Activated T-cell treated with anti-CD3 and anti-CD28 coated beads, Interleukin-2, amount 50 U/mL, for 1 hour (primary cell): ENCODE measurements at regions not wholly inside any gene's neighbourhood (a gene's known extent, or its start where the extent isn't known, plus 50 kb on each side); places are given as distances from the start of the nearest gene placed in this dataset.

Experiments used
- DNase-seq: peaks from one replicate; pipeline ENCODE4 v3.0.0-alpha.2; 2020

DNA sequence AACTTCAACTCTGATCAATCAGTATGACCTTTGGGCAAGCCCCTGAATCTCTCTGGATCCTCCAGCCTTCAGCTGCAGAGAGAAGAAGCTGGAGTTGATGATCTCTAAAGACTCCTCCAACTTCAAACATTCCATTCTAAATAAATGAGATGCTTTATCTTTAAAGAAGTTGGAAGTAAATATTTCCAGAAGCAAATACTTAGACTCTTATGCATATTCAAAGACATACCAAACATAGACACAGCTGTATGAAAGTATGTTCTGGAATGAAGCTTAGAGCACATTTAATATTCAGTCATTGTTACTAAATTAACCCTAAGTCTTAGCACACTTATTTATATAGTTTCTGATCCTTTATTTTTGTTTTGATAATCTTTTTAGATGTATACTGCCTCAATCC lies 77.6 kb upstream of the ACP3 start:
- no peak for DNase-seq

DNA sequence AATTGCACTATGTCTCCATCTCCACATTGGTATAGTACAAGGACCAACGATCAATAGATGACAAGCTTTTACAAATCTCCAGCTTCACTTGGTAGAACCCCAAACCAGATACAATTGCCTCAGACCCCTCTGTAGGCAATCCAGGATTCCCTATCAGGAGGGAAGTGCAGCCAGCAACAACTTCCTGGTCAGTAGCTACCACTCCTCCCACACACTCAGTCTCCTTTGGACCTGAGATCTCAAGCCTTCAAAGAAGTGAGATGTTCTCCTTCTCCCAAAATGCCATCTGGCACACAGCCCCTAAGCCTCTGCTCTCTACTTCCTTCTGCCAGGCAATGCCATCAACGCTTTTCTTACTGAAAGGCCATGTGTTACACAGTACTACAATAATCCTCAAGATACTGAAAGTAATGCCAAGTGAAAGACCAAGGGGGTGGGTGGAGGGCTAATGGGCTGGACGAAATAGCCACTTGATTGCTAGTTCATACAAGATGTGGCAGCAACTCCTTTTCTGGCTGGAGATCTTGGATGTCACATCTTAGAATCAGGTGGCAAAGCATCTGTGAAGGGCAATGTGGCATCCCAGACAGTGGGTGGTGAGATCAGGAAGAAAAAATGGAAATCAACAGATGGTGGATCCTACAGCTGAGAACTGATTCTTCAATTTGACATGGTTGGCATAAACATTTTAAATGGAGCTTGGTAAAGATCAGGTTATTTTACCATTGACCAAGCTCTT lies 75.3 kb upstream of the ACP3 start:
- DNase-seq, result no peak

DNA sequence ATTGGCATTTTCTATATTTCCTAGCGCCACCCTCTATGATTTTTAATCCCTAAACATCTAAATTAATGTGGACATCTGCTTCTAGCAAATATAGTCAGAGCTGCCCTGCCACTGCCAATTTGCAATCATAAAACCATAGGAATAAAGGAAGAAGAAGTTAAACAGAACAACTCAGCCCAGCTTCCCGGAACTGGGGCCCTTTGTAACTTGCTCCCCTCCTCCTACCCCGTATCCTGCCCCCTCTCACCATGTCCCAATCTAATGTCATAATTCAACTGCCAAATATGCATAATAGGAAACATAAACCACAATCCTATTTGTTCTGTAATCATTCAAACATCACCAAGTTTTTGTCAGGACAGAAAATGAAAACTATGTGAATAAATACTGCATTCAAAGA lies 74.4 kb upstream of the ACP3 start:
- no peak for DNase-seq

DNA sequence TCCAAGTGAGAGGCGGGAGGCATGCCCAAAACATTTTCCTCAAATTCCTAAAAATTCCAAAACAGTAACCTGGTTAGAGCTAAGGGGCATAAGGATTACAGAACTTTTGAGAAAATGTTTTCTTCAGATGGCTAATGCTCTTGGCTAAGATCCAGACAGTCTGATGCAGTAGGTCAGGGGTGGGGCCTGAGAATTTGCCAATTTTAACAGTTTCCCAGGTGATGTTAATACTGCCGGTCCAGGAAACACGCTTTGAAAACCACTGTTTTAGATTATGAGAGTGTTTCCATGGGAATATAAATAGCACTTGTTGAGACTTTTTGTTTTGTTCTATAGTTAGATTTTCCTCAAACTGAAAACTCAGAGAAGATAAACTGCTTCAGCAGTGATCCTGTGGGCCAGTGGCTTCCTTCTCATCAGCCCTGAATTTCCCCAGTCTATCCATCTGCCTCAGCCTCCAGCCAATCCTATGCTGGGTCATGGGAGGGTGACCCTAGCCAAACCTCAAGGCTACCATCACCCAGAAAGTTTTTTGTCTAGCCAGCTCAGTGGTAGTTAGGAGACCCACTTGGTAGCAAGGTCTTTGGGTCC lies 71.6 kb upstream of the ACP3 start:
- no peak for DNase-seq

DNA sequence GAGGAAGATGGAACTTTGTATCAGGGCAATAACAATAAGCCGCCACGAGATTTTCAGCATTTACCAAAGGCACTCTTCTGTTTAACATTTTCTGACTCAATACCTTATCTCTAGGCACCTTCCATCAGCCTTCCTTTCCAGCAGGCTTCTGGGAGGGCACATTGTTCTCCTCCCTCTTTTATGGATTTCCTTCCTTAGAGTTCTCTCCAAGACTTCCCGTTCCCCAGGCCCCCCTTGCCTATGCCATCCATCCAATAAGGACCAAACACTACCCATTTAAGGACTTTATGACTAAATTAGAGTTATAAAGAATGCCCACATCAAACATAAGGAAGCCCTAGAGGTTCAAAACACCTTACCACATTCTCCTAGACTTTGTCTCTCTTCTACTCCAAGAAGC lies 71.0 kb upstream of the ACP3 start:
- no peak for DNase-seq

DNA sequence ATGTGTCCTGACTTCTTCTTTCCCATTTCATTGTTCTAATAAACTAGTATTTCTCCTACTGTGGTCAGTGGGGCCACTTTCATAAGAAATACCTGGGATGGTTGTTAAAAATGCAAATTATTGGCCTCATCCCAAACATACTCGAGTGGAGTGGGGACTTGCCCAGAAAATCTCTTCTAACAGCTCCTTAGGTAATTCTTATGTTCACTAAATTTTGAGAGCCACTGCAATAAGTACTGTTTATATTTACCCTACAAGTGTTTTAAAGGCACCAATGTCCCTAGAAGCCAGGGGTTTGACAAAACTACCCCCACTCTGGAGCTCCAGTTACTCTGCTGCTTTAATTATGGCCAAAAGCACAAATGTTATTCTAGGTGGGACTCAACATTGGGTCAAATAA lies 70.0 kb upstream of the ACP3 start:
- no peak for DNase-seq

DNA sequence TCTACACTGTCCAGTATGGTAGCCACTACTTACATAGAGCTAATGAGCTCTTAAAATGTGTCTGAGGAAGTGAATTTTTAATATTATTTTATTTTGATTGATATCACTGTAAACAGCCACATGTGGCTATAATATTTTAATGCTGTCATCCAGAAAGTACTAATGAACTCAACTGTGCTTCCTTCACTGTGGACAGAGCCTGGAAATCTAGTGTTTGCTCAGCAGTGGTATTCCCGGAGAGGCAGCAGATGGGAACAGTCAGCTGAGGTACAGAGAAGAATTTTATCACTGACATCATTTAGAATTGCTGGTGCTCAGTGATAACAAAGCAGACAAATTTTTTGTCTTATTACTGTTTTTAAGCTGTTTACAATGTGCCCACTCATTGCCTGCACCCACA lies 68.7 kb upstream of the ACP3 start:
- no peak for DNase-seq

DNA sequence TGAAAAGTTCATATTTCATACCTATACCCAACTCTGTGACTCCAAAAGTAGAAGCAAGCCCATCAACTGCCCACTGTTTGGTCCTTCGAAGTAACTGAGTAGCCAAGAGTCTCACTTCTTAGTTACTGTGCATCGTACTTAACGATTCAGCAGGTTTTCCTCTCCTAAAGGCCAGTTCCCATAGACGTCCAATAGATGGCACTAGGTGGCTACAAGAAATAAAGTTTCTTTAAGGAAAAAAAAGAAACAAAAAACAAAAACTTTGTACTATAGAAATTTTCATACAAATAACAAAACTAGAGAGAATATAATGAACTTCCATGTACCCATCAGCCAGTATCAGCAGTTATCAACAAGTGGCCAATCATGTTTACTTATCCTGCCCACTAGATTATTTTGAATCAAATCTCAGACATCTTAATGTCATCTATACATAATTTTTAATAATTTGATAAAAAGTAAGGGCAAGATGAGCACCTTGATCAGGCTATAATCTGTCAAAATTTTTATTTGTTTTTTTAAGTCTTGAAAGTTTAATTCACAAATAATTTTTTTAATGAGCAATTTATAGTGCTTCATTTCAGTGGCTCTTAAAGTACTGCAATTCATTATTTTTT lies 63.8 kb upstream of the ACP3 start:
- DNase-seq, result no peak

DNA sequence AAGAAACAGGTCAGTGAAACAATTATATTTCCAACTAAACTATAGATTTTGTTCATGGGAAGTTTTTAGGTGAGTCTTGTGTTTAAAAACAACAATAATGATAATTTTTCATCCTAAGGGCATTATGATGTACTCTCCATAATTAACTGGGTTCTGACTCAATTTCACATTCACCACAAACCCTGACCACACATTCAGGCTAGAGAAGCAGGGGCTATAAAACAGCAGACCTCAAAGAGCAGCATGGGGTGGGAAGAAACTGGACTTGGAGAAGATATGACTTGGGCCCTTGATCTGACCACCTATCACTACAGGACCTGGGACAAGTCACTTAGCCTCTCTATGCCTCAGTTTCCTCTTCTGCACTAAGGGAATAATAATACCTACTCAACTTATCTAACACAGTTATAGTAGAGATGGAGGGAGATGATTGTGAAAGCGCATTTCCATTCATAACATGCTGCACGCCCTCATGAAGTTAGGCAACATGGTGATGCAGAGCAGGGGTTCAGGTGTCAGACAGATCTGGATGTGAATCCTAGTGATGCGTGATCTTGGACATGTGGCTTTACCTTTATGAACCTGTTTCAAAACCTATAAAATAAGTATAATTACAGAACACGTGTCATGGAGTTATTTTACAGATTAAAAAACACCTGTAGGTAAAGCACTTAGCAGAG lies 63.0 kb upstream of the ACP3 start:
- no peak for DNase-seq

DNA sequence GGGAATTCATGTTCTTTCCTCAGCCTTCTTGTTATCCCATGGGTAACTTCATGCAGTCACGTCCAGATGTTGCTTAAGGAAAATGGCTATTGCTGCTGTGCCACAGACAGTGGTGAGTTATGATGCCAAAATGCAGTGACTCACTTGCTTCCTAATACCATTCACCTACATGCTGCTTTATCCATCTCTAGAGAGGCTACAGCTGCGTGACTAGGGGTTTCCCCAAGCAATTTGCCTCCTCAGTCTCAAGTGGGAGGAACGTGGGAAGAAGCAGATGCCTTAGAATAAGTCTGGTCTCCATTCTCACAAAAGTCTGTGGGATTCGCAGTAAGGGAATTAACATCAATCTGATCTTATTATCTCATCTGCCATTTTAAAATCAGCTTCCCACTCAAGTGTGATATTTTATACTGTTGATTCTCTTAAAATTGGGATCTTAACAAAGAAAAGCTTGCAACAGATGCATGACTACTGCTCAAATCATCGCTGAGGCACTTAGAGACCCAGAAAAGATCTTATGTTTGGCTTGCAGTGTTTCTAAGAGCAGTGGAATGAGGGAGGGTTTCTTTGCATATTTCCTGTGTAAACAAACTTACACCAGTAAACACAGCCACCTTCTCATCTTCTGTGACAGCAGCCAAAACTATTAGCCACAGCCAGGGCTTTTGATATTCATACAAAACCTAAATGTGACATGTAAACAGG lies 62.0 kb upstream of the ACP3 start:
- no peak for DNase-seq

DNA sequence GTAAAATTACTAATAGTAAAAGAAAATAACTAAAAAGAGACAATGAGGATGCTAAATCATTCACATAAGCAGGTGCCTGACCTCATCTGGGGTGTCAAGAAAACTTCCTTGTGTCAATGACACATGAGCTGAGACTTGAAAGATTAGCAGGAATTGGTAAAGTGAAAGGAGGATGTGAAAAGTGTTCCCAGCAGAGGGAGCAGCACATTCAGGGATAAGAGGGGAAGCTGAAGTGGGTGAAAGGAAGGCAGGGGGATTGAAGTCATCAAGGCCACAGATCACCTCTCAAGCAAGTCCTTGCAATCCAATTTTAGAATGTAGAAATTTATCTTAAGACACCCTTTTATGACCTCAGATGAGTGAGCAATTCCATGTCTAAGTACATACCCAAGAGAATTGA lies 60.2 kb upstream of the ACP3 start:
- no peak for DNase-seq

DNA sequence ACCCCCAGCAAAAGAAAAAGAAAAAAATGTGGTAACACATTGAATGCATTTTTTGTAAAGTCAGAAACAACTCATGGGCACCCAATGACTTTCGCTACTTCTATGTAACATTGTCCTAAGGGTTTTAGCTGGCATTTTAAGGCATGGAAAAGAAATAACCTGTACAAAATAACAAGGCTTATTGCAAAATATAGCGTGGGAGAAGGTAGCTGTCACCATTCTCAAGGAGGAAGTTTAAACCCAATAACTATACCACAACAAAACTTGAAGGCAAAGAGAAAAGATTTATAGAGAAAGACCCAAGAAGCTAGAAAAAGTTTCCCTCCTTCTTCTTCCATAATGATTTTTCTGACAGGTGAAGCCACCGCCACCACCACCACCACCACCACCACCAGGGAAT lies 55.7 kb upstream of the ACP3 start:
- no peak for DNase-seq

DNA sequence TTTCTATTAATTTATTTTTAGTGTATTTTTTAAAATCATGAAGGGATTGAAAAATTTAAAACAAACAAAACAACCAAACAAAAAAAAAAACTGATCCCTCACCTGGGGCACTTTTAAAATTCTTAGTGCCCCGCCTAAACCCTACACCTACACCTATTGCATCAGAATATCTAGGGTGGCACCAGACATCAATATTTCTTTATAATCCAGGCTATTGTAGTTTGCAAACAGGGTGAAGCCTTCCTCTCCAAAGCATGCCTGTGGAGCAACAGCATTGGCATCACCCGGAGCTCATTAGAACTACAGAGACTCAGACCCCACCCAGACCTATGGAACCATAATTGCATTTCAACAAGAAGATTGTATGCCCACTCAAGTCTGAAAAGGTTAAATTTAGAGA lies 54.9 kb upstream of the ACP3 start:
- no peak for DNase-seq

DNA sequence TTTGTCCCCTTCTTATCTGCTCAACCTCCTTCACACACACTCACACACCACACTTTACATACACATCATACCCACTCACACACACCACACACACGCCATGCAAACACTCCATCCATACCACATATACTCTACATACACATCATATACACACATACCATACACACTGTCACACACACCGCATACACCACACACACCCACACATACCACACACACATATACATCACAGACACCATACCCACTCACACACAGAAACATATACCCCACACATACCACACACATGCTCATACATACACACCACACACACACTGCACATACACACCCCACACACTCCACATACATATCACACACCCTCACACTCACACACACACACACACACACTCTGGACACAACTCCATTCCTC lies 54.3 kb upstream of the ACP3 start:
- no peak for DNase-seq

DNA sequence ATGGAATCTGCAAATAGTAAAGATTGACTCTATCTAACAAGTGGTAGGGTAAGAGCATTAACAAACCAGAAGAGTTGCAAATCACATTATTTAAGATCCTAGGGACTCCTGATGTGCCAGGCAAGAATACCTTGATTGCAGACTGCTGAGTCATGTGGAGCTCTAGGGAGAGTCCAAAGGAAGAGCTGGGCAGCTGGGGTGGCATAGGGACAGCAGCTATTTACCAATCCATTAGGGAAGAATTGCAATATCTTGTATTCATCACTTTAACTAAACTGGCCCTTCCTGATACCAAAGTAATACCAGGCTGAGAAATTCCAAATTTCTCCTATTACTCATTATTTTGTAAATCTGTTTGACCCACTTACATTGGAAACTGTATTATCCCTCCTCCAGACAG lies 52.2 kb upstream of the ACP3 start:
- DNase-seq, result no peak

DNA sequence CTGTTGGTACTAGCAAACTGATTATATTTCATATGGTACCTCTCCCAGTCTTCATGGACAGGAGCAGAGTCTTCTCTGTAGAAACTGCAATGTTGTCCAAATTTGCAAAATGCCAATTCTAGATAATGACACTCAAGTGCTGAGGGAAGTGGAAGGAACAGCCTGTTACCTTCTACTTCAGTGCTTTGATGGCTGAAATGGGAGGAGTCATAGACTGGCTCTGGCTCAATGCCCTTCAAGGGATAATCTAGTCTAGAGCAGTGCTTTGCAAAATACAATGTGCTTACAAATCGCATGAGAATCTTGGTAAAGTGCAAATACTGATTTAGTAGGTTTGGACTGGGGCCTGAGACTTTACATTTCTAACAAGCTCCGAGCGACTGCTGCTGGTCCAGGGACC lies 51.7 kb upstream of the ACP3 start:
- DNase-seq, result no peak

DNA sequence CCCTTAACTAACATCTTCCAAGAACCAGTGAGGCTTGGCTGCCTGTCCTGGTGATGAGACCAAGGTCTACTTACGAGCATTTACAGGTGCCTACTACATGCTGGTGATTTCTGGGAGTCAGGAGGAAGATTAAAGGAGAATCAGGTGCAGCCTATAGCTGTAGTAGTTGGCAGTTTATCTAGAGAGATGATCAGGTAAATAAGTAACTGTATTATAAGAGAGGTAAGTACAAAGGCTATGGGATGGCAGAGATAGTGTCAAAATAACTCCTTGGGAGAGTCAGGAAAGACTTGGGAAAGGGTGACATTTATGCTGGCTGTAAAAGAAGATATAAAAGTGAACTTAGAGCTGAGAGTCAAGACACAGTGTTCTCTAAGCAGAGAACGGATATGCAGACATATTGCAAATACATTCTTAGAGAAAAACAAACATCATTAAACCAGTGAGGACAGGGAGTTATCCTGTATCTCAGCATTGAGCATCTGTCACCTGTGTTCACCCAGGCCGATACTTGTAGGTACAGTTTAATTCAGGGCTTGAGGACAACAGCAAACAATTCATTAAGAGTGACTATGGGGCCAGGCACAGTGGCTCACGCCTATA lies 49.7 kb upstream of the ACP3 start:
- no peak for DNase-seq
